IMR-90 (cell line): ENCODE measurements at regions not wholly inside any gene's neighbourhood (a gene's known extent, or its start where the extent isn't known, plus 50 kb on each side); places are given as distances from the start of the nearest gene placed in this dataset.

Experiments used
- ATAC-seq: fragments of 200-7000 bp; cut with Tn5 transposase; 2 replicates; pipeline ENCODE4 v1.9.1; 2020; ENCODE audit warnings: low read depth, mild to moderate bottlenecking, moderate library complexity
- BruUV-seq: library from RNA; stranded (reverse); fragments of 400-500 nt; replicated peaks from 2 replicates; lab custom pipeline; 2021; lab: Mats Ljungman, UMichigan
- CTCF ChIA-PET: fragments of 300-600 bp; formaldehyde crosslinking; extraction: SDS; loops from one replicate; lab custom pipeline; 2021; ENCODE audit warnings: antibody characterized with exemption; lab: Yijun Ruan, JAX
- POLR2A ChIA-PET: fragments of 300-600 bp; sonication (Branson Sonifier 250); formaldehyde crosslinking; loops from one replicate; lab custom pipeline; 2022; ENCODE audit warnings: antibody characterized with exemption; ENCODE audit not compliant: unreplicated experiment; lab: Charles Lee
- DNase-seq: peaks from one replicate; pipeline ENCODE4 v3.0.0; 2013
- H2AFZ ChIP-seq: replicated peaks from 2 replicates; pipeline ENCODE3; 2013; ENCODE audit warnings: low read length, mild to moderate bottlenecking; ENCODE audit not compliant: poor library complexity
- H2AK5ac ChIP-seq: 2 replicates; pipeline ENCODE4 v1.6.1; 2013; ENCODE audit warnings: low read depth, low read length, inconsistent platforms
- H2AK9ac ChIP-seq: replicated peaks from 2 replicates; pipeline ENCODE3; 2013; ENCODE audit warnings: mild to moderate bottlenecking, low read depth, low read length, moderate library complexity; ENCODE audit not compliant: poor library complexity
- H2BK120ac ChIP-seq: 2 replicates; pipeline ENCODE4 v1.6.1; 2013; ENCODE audit warnings: low read depth, low read length, inconsistent platforms
- H2BK15ac ChIP-seq: 3 replicates; pipeline ENCODE4 v1.6.1; 2013; ENCODE audit warnings: low read depth, low read length, inconsistent platforms
- H2BK20ac ChIP-seq: 2 replicates; pipeline ENCODE4 v1.6.1; 2013; ENCODE audit warnings: low read depth, mild to moderate bottlenecking, inconsistent platforms, low read length, moderate library complexity
- H2BK5ac ChIP-seq: 2 replicates; pipeline ENCODE4 v1.6.1; 2013; ENCODE audit warnings: mild to moderate bottlenecking, low read depth, low read length, inconsistent platforms; ENCODE audit not compliant: poor library complexity, severe bottlenecking
- H3K14ac ChIP-seq: replicated peaks from 2 replicates; pipeline ENCODE4 v1.6.1; 2013; ENCODE audit warnings: low read depth, low read length, inconsistent platforms
- H3K18ac ChIP-seq: 2 replicates; pipeline ENCODE4 v1.6.1; 2013; ENCODE audit warnings: low read depth, low read length, control low read depth
- H3K23ac ChIP-seq: 2 replicates; pipeline ENCODE4 v1.6.1; 2013; ENCODE audit warnings: low read depth, low read length, inconsistent platforms
- H3K27ac ChIP-seq: 2 replicates; pipeline ENCODE4 v1.5.1; 2013; ENCODE audit warnings: mild to moderate bottlenecking, control low read depth, low read length; ENCODE audit not compliant: insufficient read depth
- H3K27me3 ChIP-seq: 2 replicates; pipeline ENCODE4 v1.6.1; 2013; ENCODE audit warnings: low read length; ENCODE audit not compliant: control insufficient read depth, insufficient read depth
- H3K36me3 ChIP-seq: 2 replicates; pipeline ENCODE4 v1.6.1; 2013; ENCODE audit warnings: low read length, mixed read lengths; ENCODE audit not compliant: control insufficient read depth, insufficient read depth
- H3K4ac ChIP-seq: 2 replicates; pipeline ENCODE4 v1.6.1; 2013; ENCODE audit warnings: low read depth, low read length, inconsistent platforms
- H3K4me1 ChIP-seq: 2 replicates; pipeline ENCODE4 v1.6.1; 2013; ENCODE audit warnings: low read length, mixed read lengths; ENCODE audit not compliant: control insufficient read depth, insufficient read depth
- H3K4me2 ChIP-seq: 2 replicates; pipeline ENCODE4 v1.6.1; 2013; ENCODE audit warnings: low read depth, mild to moderate bottlenecking, control low read depth, low read length, moderate library complexity
- H3K4me3 ChIP-seq: 2 replicates; pipeline ENCODE4 v1.5.1; 2013; ENCODE audit warnings: low read depth, mild to moderate bottlenecking, control low read depth, low read length, moderate library complexity; ENCODE audit not compliant: insufficient read depth
- H3K56ac ChIP-seq: 2 replicates; pipeline ENCODE4 v1.6.1; 2013; ENCODE audit warnings: low read length, inconsistent platforms; ENCODE audit not compliant: insufficient read depth; ENCODE audit errors: extremely low read depth
- H3K79me1 ChIP-seq, 2 experiments: 2 replicates each; pipeline ENCODE4 v1.6.1; 2013; ENCODE audit warnings: low read length in 2 of 2, inconsistent platforms in 1 of 2, low read depth in 1 of 2
- H3K9ac ChIP-seq: 2 replicates; pipeline ENCODE4 v1.6.1; 2013; ENCODE audit warnings: low read depth, low read length, control low read depth
- H3K9me1 ChIP-seq: 2 replicates; pipeline ENCODE4 v1.6.1; 2013; ENCODE audit warnings: low read length, inconsistent platforms; ENCODE audit not compliant: insufficient read depth
- H3K9me3 ChIP-seq: 2 replicates; pipeline ENCODE4 v1.6.1; 2013; ENCODE audit warnings: low read length; ENCODE audit not compliant: control insufficient read depth, insufficient read depth
- H4K20me1 ChIP-seq: 2 replicates; pipeline ENCODE4 v1.6.1; 2013; ENCODE audit warnings: low read length, inconsistent platforms; ENCODE audit not compliant: insufficient read depth
- H4K5ac ChIP-seq: 2 replicates; pipeline ENCODE4 v1.6.1; 2013; ENCODE audit warnings: mild to moderate bottlenecking, low read depth, low read length, control low read depth
- H4K8ac ChIP-seq, 2 experiments: 2 replicates each; pipeline ENCODE4 v1.6.1; 2013; ENCODE audit warnings: low read depth in 2 of 2, low read length in 2 of 2, control low read depth in 1 of 2, inconsistent platforms in 1 of 2
- H4K91ac ChIP-seq: 2 replicates; pipeline ENCODE4 v1.6.1; 2013; ENCODE audit warnings: low read depth, low read length, inconsistent platforms; ENCODE audit not compliant: insufficient read depth
- BHLHE40 ChIP-seq: fragments of 150-350 bp; IDR thresholded peaks from 2 replicates; pipeline ENCODE4 v1.6.1; 2016; ENCODE audit warnings: mild to moderate bottlenecking, low read depth, low read length
- CEBPB ChIP-seq: IDR thresholded peaks from 2 replicates; pipeline ENCODE4 v1.6.1; 2012; ENCODE audit warnings: low read depth, low read length, improper control_type of control experiment
- CHD1 ChIP-seq: IDR thresholded peaks from 2 replicates; pipeline ENCODE4 v1.6.1; 2012; ENCODE audit warnings: low read depth, low read length, improper control_type of control experiment
- CTCF ChIP-seq: conservative IDR thresholded peaks from 2 replicates; pipeline ENCODE4 v1.5.1; 2012; ENCODE audit warnings: mild to moderate bottlenecking, low read depth, low read length, improper control_type of control experiment
- ELK1 ChIP-seq: fragments of 150-350 bp; IDR thresholded peaks from 2 replicates; pipeline ENCODE4 v1.6.1; 2016; ENCODE audit warnings: low read depth, mild to moderate bottlenecking, low read length, moderate library complexity, borderline replicate concordance
- FOS ChIP-seq: fragments of 150-350 bp; IDR thresholded peaks from 2 replicates; pipeline ENCODE4 v1.6.1; 2016; ENCODE audit warnings: low read depth, low read length
- MAFK ChIP-seq: IDR thresholded peaks from 2 replicates; pipeline ENCODE4 v1.6.1; 2012; ENCODE audit warnings: low read depth, low read length, improper control_type of control experiment
- MXI1 ChIP-seq: IDR thresholded peaks from 2 replicates; pipeline ENCODE4 v1.6.1; 2012; ENCODE audit warnings: low read depth, mild to moderate bottlenecking, low read length, moderate library complexity, borderline replicate concordance
- NFE2L2 ChIP-seq: fragments of 150-350 bp; IDR thresholded peaks from 2 replicates; pipeline ENCODE4 v1.6.1; 2016; ENCODE audit warnings: low read depth, mild to moderate bottlenecking, low read length
- POLR2A ChIP-seq: IDR thresholded peaks from 2 replicates; pipeline ENCODE4 v1.6.1; 2012; ENCODE audit warnings: mild to moderate bottlenecking, low read depth, low read length
- RAD21 ChIP-seq: IDR thresholded peaks from 2 replicates; pipeline ENCODE4 v1.6.1; 2012; ENCODE audit warnings: low read length, improper control_type of control experiment
- RCOR1 ChIP-seq: IDR thresholded peaks from 2 replicates; pipeline ENCODE4 v1.6.1; 2012; ENCODE audit warnings: mild to moderate bottlenecking, low read length, improper control_type of control experiment; ENCODE audit not compliant: insufficient replicate concordance
- SMC3 ChIP-seq: fragments of 150-350 bp; IDR thresholded peaks from 2 replicates; pipeline ENCODE4 v1.6.1; 2016; ENCODE audit warnings: low read depth, mild to moderate bottlenecking, antibody characterized with exemption, low read length, moderate library complexity
- WGBS, 2 experiments: methylation state at CpG; one replicate each; pipeline versions ENCODE4 v1.1.5 to v1.1.7; 2013; ENCODE audit warnings: missing lambda C conversion rate in 2 of 2; ENCODE audit not compliant: insufficient read length in 1 of 2; ENCODE audit errors: extremely low coverage in 2 of 2; 5-methylcytosine and 5-hydroxymethylcytosine counted together
- dilution Hi-C: fragments of 300-500 bp; cut with HindIII; formaldehyde crosslinking; loops from one replicate; pipeline ENCODE4 v1.14.3; 2018; ENCODE audit warnings: low sequenced_read_pairs; ENCODE audit not compliant: unreplicated experiment
- in situ Hi-C: fragments of 300-500 bp; cut with MboI; formaldehyde crosslinking; loops from 3 replicates; pipeline ENCODE4 v1.14.3; 2019; ENCODE audit warnings: low sequenced_read_pairs, inconsistent platforms, mixed read lengths
- intact Hi-C: fragments of 100-400 bp; cut with micrococcal nuclease; formaldehyde crosslinking; loops from 2 replicates; pipeline ENCODE4 v1.10.0; 2022
- TF ChIP-seq, protein P1 (sequence below): fragments of 150-350 bp; IDR thresholded peaks from 2 replicates; pipeline ENCODE4 v1.6.1; 2017; ENCODE audit warnings: mild to moderate bottlenecking, antibody characterized with exemption, low read length, low read depth

DNA sequence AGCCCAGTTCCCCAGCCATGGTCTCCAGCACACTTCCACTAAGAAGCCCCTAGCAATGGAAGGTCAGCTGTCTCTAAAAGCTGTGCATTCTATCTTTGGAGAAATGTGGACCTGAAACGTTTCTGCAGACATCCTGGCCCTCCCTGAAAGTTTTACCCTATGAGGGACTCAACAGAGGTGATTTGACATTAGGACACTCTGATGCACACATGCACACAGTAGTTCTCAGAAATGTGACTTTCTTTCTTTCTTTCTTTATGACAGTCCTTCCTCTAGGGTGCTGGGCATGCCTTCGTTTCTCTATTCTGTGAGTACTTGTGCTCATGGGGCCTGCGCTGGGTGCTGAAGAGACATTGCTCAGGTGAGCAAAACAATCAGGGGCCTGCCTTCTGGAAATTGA, 857.3 kb downstream of the RNF144A start:
- ChIA-PET POLR2A (no interaction called here), CTCF (no interaction called here)
- Histone ChIP-seq H2AFZ (no peak overlapping the region), H3K4me1 (no peaks in the 10 kb centered on the region), H3K14ac (no peak overlapping the region), H3K27me3 (no peaks in the 10 kb centered on the region), H4K5ac (no peak overlapping the region), H4K8ac (no peak overlapping the region), H2AK5ac (no peak overlapping the region), H2BK20ac (no peak overlapping the region), H3K4me2 (no peak overlapping the region), H3K18ac (no peak overlapping the region), H3K23ac (no peak overlapping the region), H2BK120ac (no peak overlapping the region), H4K20me1 (no peaks in the 10 kb centered on the region), H3K36me3 (no peaks in the 10 kb centered on the region), H3K9me1 (no peaks in the 10 kb centered on the region), H3K79me1 (no peaks in the 10 kb centered on the region), H3K9me3 (no peaks in the 10 kb centered on the region; the same call in 1 of the 2 replicates), H3K27ac (no peak overlapping the region), H2AK9ac (no peak overlapping the region), H3K56ac (no peak overlapping the region), H3K4me3 (no peak overlapping the region), H2BK5ac (no peak overlapping the region), H3K4ac (no peak overlapping the region), H2BK15ac (no peak overlapping the region), H3K9ac (no peak overlapping the region), H4K91ac (no peak overlapping the region)
- in situ Hi-C loops = no loop called here
- DNase-seq (no peak), ATAC-seq (no peak)
- intact Hi-C loops = no loop called here
- 33% methylated on average over 1 of the region's 3 CpGs; no CpG with 5 or more reads in 1 of the 2 experiments for WGBS, 2 experiments
- no TSS peak for BruUV-seq
- no peak for TF ChIP-seq BHLHE40
- TF ChIP-seq RAD21 = no peak
- TF ChIP-seq, protein P1, sequence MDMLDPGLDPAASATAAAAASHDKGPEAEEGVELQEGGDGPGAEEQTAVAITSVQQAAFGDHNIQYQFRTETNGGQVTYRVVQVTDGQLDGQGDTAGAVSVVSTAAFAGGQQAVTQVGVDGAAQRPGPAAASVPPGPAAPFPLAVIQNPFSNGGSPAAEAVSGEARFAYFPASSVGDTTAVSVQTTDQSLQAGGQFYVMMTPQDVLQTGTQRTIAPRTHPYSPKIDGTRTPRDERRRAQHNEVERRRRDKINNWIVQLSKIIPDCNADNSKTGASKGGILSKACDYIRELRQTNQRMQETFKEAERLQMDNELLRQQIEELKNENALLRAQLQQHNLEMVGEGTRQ = no peak
- no peak for TF ChIP-seq CEBPB
- no peak for TF ChIP-seq ELK1
- no peak for TF ChIP-seq RCOR1
- TF ChIP-seq FOS = no peak
- no peak for TF ChIP-seq SMC3
- no peak for TF ChIP-seq MAFK
- TF ChIP-seq MXI1 = no peak
- no peak for TF ChIP-seq NFE2L2
- TF ChIP-seq POLR2A = no peak
- no peak for TF ChIP-seq CTCF
- TF ChIP-seq CHD1 = no peak
- dilution Hi-C loops = no loop called here
